C4-2B (cell line): ENCODE measurements at regions not wholly inside any gene's neighbourhood (a gene's known extent, or its start where the extent isn't known, plus 50 kb on each side); places are given as distances from the start of the nearest gene placed in this dataset.

Source experiments
- CTCF ChIP-seq: fragments of 450-650 bp; conservative IDR thresholded peaks from 2 replicates; pipeline ENCODE4 v1.5.1; 2017; ENCODE audit warnings: mild to moderate bottlenecking
- ZFX ChIP-seq: fragments of 450-650 bp; IDR thresholded peaks from 2 replicates; pipeline ENCODE4 v1.6.1; 2017

GRCh38 chr12:88951177-88951576, 370.9 kb upstream of the KITLG start:
- TF ChIP-seq CTCF (no peak), ZFX (no peak)
